K562 (cell line): ENCODE measurements at regions not wholly inside any gene's neighbourhood (a gene's known extent, or its start where the extent isn't known, plus 50 kb on each side); places are given as distances from the start of the nearest gene placed in this dataset.

Experiments used
- ATAC-seq: fragments of 200-7000 bp; cut with Tn5 transposase; 3 replicates; pipeline ENCODE4 v1.9.1; 2020; ENCODE audit warnings: moderate library complexity
- BruUV-seq: library from RNA; stranded (reverse); fragments of 400-500 nt; replicated peaks from 2 replicates; lab custom pipeline; 2021; lab: Mats Ljungman, UMichigan
- CTCF ChIA-PET: fragments of 300-600 bp; formaldehyde crosslinking; extraction: SDS; loops from one replicate; lab custom pipeline; 2021; ENCODE audit warnings: low intra/inter-chr PET ratio; lab: Yijun Ruan, JAX
- POLR2A ChIA-PET: fragments of 300-600, 350-650 bp; sonication (Branson Sonifier 250); formaldehyde crosslinking; extraction: SDS; loops from one replicate; lab custom pipeline; 2021; ENCODE audit warnings: antibody characterized with exemption, inconsistent platforms; lab: Yijun Ruan, JAX
- DNase-seq, 4 experiments: peaks; one replicate each; pipeline versions ENCODE4 v3.0.0 to v3.0.0-alpha.2; 2011 to 2018; ENCODE audit warnings: low spot score in 3 of 4, mixed read lengths in 3 of 4; ENCODE audit errors: extremely low read depth in 1 of 4
- FAIRE-seq: peaks from 2 replicates; lab custom pipeline; 2011; peaks lifted over from hg19 to GRCh38; lab: Jason Lieb, UNC
- H2AFZ ChIP-seq: 2 replicates; pipeline ENCODE4 v1.6.0; 2011; ENCODE audit warnings: low read depth, low read length, control low read depth, inconsistent platforms
- H3K27ac ChIP-seq: fragments of 200-600 bp; 3 replicates; pipeline ENCODE4 v1.8.0; 2011; ENCODE audit warnings: low read depth, mild to moderate bottlenecking, control low read depth, inconsistent platforms, low read length, moderate library complexity, mixed read lengths; ENCODE audit errors: extremely low read depth
- H3K27me3 ChIP-seq, 2 experiments: fragments of 300-600 bp in 1 of 2; 2 replicates in 1 of 2; 3 replicates in 1 of 2; pipeline versions ENCODE4 v1.6.0 to v1.8.0; 2011; ENCODE audit warnings: inconsistent platforms in 2 of 2, low read length in 2 of 2, mild to moderate bottlenecking in 1 of 2, mixed read lengths in 1 of 2, moderate library complexity in 1 of 2; ENCODE audit not compliant: control insufficient read depth in 2 of 2, insufficient read depth in 2 of 2
- H3K36me3 ChIP-seq: fragments of 300-600 bp; 3 replicates; pipeline ENCODE4 v1.8.0; 2011; ENCODE audit warnings: mild to moderate bottlenecking, low read length, inconsistent platforms; ENCODE audit not compliant: control insufficient read depth, insufficient read depth
- H3K4me1 ChIP-seq, 2 experiments: fragments of 200-600 bp in 1 of 2; replicated peaks in 1 of 2; 2 replicates in 1 of 2; 3 replicates in 1 of 2; pipeline versions ENCODE4 v1.5.1 to v1.8.0; 2011; ENCODE audit warnings: inconsistent platforms in 2 of 2, low read length in 2 of 2, mild to moderate bottlenecking in 1 of 2, mixed read lengths in 1 of 2, moderate library complexity in 1 of 2; ENCODE audit not compliant: control insufficient read depth in 2 of 2, insufficient read depth in 2 of 2
- H3K4me2 ChIP-seq: 2 replicates; pipeline ENCODE4 v1.6.1; 2011; ENCODE audit warnings: low read length, control low read depth, inconsistent platforms, mixed read lengths; ENCODE audit not compliant: insufficient read depth
- H3K4me3 ChIP-seq: fragments of 200-600 bp; sonication (generic), shearing (Covaris generic); 2 replicates; pipeline ENCODE4 v1.5.1; 2016; ENCODE audit warnings: control low read depth, inconsistent platforms
- H3K79me2 ChIP-seq: fragments of 200-600 bp; 3 replicates; pipeline ENCODE4 v1.8.0; 2011; ENCODE audit warnings: low read length, inconsistent platforms; ENCODE audit not compliant: control insufficient read depth, insufficient read depth
- H3K9ac ChIP-seq, 2 experiments: 2 replicates each; pipeline versions ENCODE4 v1.6.0 to v1.6.1; 2011; ENCODE audit warnings: low read depth in 2 of 2, low read length in 2 of 2, control low read depth in 1 of 2, inconsistent platforms in 1 of 2, mild to moderate bottlenecking in 1 of 2, mixed read lengths in 1 of 2; ENCODE audit not compliant: insufficient read depth in 1 of 2
- H3K9me1 ChIP-seq: one replicate; pipeline ENCODE4 v1.6.0; 2011; ENCODE audit warnings: inconsistent platforms, mild to moderate bottlenecking, low read length, moderate library complexity; ENCODE audit not compliant: control insufficient read depth, insufficient read depth
- H3K9me3 ChIP-seq: replicated peaks from 2 replicates; pipeline ENCODE4 v1.5.1; 2011; ENCODE audit warnings: low read depth, low read length, inconsistent platforms; ENCODE audit not compliant: control insufficient read depth, insufficient read depth
- H4K20me1 ChIP-seq: replicated peaks from 2 replicates; pipeline ENCODE4 v1.6.1; 2011; ENCODE audit warnings: low read length, inconsistent platforms, mixed read lengths; ENCODE audit not compliant: control insufficient read depth, insufficient read depth
- IRF2 ChIP-seq: sonication (generic); formaldehyde crosslinking; IDR thresholded peaks from 2 replicates; pipeline ENCODE4 v1.8.1; 2022; ENCODE audit warnings: mild to moderate bottlenecking, missing genetic modification reagents
- NFATC3 ChIP-seq: fragments of 450-650 bp; IDR thresholded peaks from 2 replicates; pipeline ENCODE4 v1.6.1; 2017; ENCODE audit warnings: mild to moderate bottlenecking
- NR0B1 ChIP-seq: fragments of 450-650 bp; IDR thresholded peaks from one replicate; pipeline ENCODE4 v1.6.1; 2018; ENCODE audit warnings: mild to moderate bottlenecking, moderate library complexity; ENCODE audit not compliant: partially characterized antibody
- SAFB2 ChIP-seq: fragments of 200-400 bp; formaldehyde crosslinking; IDR thresholded peaks from 2 replicates; pipeline ENCODE4 v1.6.1; 2018; ENCODE audit warnings: borderline replicate concordance, low read length, low read depth, moderate library complexity; ENCODE audit not compliant: severe bottlenecking
- SIN3B ChIP-seq: fragments of 450-650 bp; IDR thresholded peaks from 2 replicates; pipeline ENCODE4 v1.6.1; 2017; ENCODE audit warnings: low read depth, mild to moderate bottlenecking, moderate library complexity
- ZNF165 ChIP-seq: fragments of 250-450 bp; sonication (Bioruptor Pico); IDR thresholded peaks from 2 replicates; pipeline ENCODE4 v1.4.0; 2020; ENCODE audit warnings: borderline replicate concordance
- ZNF239 ChIP-seq: fragments of 250-450 bp; sonication (Bioruptor Pico); IDR thresholded peaks from 2 replicates; pipeline ENCODE4 v1.4.0; 2020; ENCODE audit warnings: mild to moderate bottlenecking
- ZNF263 ChIP-seq: sonication (generic); formaldehyde crosslinking; IDR thresholded peaks from 2 replicates; pipeline ENCODE4 v1.8.0; 2022; ENCODE audit warnings: mild to moderate bottlenecking, missing genetic modification reagents, borderline replicate concordance
- ZNF57 ChIP-seq: fragments of 450-650 bp; formaldehyde crosslinking; IDR thresholded peaks from 2 replicates; pipeline ENCODE4 v1.4.0; 2020; ENCODE audit warnings: mild to moderate bottlenecking, moderate library complexity
- WGBS: fragments of 100-300 bp; shearing (Covaris generic); methylation state at CpG from one replicate; pipeline ENCODE4 v1.1.6; 2016; ENCODE audit warnings: low coverage, mixed read lengths; ENCODE audit not compliant: insufficient coverage; ENCODE audit errors: missing lambda C conversion rate; 5-methylcytosine and 5-hydroxymethylcytosine counted together
- in situ Hi-C: fragments of 300-500 bp; cut with MboI; formaldehyde crosslinking; loops from 4 replicates; pipeline ENCODE4 v1.15.0; 2018; ENCODE audit warnings: inconsistent platforms, mixed read lengths
- intact Hi-C: fragments of 100-400 bp; cut with micrococcal nuclease; formaldehyde crosslinking; loops from 2 replicates; pipeline ENCODE4 v1.14.2; 2022
- TF ChIP-seq, protein P1 (sequence below): IDR thresholded peaks from 3 replicates; pipeline ENCODE4 v1.6.1; 2011; ENCODE audit warnings: borderline replicate concordance, mild to moderate bottlenecking, moderate library complexity; ENCODE audit not compliant: insufficient read length; ENCODE audit errors: extremely low read depth

DNA sequence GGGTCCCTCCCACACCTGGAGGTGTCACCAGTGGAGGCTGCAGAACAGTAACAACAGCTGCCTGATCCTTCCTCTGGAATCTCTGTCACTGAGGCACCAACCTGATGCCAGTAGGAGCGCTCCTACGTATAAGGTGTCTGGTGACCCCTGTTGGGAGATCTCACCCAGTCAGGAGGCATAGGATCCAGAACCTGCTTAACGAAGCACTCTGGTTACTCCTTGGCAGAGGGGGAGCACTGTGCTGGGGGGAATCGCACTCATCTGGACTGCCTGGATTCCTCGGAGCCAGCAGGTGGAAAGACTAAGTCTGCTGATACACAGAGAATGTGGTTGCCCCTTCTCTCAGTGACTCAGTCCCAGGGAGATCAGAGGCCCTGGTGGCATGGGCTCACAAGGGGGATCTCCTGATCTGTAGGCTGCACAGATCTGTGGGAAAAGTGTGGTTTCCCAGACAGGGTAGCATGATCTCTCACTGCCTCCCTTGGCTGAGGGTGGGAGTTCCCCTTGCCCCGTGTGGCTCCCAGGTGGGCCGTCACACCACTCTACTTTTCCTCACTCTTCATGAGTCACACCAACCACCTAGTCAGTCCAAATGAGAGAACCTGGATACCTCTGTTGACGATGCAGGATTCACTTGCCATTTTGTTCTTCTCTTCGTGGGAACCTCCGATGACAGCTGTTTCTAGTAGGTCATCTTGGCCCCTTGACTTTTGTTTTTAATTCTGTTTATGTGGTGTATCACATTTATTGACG is 305.9 kb downstream of the IDS start:
- no peak for DNase-seq
- no peak overlapping the region for H3K4me3 ChIP-seq
- WGBS: 4% methylated on average over 10 of the region's 11 CpGs
- no TSS peak for BruUV-seq
- no peaks in the 10 kb centered on the region for H3K4me1 ChIP-seq
- H3K36me3 ChIP-seq: no peaks in the 10 kb centered on the region
- no peaks in the 10 kb centered on the region for H3K27me3 ChIP-seq
- FAIRE-seq: no peak
- no peaks in the 10 kb centered on the region for H3K9me3 ChIP-seq
- no peak overlapping the region for H3K27ac ChIP-seq
- no peaks in the 10 kb centered on the region for H3K79me2 ChIP-seq
- no peaks in the 10 kb centered on the region for H4K20me1 ChIP-seq
- CTCF ChIA-PET: no interaction called here
- POLR2A ChIA-PET: no interaction called here
- no peak overlapping the region for H2AFZ ChIP-seq
- no peak overlapping the region for H3K4me2 ChIP-seq
- H3K9me1 ChIP-seq: no peaks in the 10 kb centered on the region
- in situ Hi-C loops: no loop called here
- H3K9ac ChIP-seq: no peak overlapping the region
- ATAC-seq: no peak
- intact Hi-C loops: no loop called here
- TF ChIP-seq ZNF165 (CRISPR knock-in tag): no peak
- TF ChIP-seq ZNF263: no peak
- no peak for TF ChIP-seq ZNF57 (CRISPR knock-in tag)
- no peak for TF ChIP-seq NR0B1
- TF ChIP-seq ZNF239 (CRISPR knock-in tag): no peak
- no peak for TF ChIP-seq SIN3B
- TF ChIP-seq SAFB2: no peak
- no peak for TF ChIP-seq IRF2
- TF ChIP-seq, protein P1, sequence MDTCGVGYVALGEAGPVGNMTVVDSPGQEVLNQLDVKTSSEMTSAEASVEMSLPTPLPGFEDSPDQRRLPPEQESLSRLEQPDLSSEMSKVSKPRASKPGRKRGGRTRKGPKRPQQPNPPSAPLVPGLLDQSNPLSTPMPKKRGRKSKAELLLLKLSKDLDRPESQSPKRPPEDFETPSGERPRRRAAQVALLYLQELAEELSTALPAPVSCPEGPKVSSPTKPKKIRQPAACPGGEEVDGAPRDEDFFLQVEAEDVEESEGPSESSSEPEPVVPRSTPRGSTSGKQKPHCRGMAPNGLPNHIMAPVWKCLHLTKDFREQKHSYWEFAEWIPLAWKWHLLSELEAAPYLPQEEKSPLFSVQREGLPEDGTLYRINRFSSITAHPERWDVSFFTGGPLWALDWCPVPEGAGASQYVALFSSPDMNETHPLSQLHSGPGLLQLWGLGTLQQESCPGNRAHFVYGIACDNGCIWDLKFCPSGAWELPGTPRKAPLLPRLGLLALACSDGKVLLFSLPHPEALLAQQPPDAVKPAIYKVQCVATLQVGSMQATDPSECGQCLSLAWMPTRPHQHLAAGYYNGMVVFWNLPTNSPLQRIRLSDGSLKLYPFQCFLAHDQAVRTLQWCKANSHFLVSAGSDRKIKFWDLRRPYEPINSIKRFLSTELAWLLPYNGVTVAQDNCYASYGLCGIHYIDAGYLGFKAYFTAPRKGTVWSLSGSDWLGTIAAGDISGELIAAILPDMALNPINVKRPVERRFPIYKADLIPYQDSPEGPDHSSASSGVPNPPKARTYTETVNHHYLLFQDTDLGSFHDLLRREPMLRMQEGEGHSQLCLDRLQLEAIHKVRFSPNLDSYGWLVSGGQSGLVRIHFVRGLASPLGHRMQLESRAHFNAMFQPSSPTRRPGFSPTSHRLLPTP: no peak
- TF ChIP-seq NFATC3: no peak
